ENCODE measurements at regions not wholly inside any gene's neighbourhood (a gene's known extent, or its start where the extent isn't known, plus 50 kb on each side); places are given as distances from the start of the nearest gene placed in this dataset.

GRCh38 chr1:56430141-56430839 is 149.1 kb downstream of the PLPP3 start:
- intact Hi-C loops (cut with DNase I) = no loop called here
- WGBS, 3 donors = 54 to 72% (median 62%) methylated on average over 4 of the region's 4 CpGs
- TF ChIP-seq CTCF (IDR thresholded peaks at IDR 0.05) = no peak
- TF ChIP-seq POLR2A (IDR thresholded peaks at IDR 0.05) = no peak
- TF ChIP-seq EP300 (IDR thresholded peaks at IDR 0.05) = no peak

GRCh38 chr1:56429288-56429687 is 150.1 kb downstream of the PLPP3 start:
- 95 to 97% (median 95%) methylated on average over 2 of the region's 2 CpGs for WGBS, 3 donors
- H3K36me3 ChIP-seq = no peaks in the 10 kb centered on the region
- no peaks in the 10 kb centered on the region for H3K27me3 ChIP-seq
- no peaks in the 10 kb centered on the region for H3K4me1 ChIP-seq (ENCODE audit: insufficient read depth)
- no peaks in the 10 kb centered on the region for H3K9me3 ChIP-seq
- intact Hi-C loops (cut with DNase I) = no loop called here
- no peak for TF ChIP-seq CTCF (IDR thresholded peaks at IDR 0.05)
- no peak for TF ChIP-seq EP300 (IDR thresholded peaks at IDR 0.05)
- TF ChIP-seq POLR2A (IDR thresholded peaks at IDR 0.05) = no peak
- H3K27ac ChIP-seq = no peak overlapping the region
- no peak for DNase-seq
- H3K4me3 ChIP-seq = no peak overlapping the region

More at GRCh38 chr1:56430141-56430839, 149.1 kb downstream of the PLPP3 start:
- H3K4me1 ChIP-seq (ENCODE audit: insufficient read depth) = no peaks in the 10 kb centered on the region
- no peaks in the 10 kb centered on the region for H3K27me3 ChIP-seq
- H3K36me3 ChIP-seq = no peaks in the 10 kb centered on the region
- DNase-seq = no peak
- no peak overlapping the region for H3K27ac ChIP-seq
- H3K4me3 ChIP-seq = no peak overlapping the region
- H3K9me3 ChIP-seq = no peaks in the 10 kb centered on the region

GRCh38 chr1:56426587-56427381 is 152.6 kb downstream of the PLPP3 start:
- no peaks in the 10 kb centered on the region for H3K36me3 ChIP-seq
- no peaks in the 10 kb centered on the region for H3K27me3 ChIP-seq
- no peaks in the 10 kb centered on the region for H3K9me3 ChIP-seq
- no peak for TF ChIP-seq EP300 (IDR thresholded peaks at IDR 0.05)
- no peak for TF ChIP-seq CTCF (IDR thresholded peaks at IDR 0.05)
- TF ChIP-seq POLR2A (IDR thresholded peaks at IDR 0.05) = no peak
- H3K27ac ChIP-seq = no peak overlapping the region
- DNase-seq = no peak
- H3K4me3 ChIP-seq = no peak overlapping the region
- 97 to 100% (median 100%) methylated on average over 1 of the region's 1 CpG for WGBS, 3 donors
- intact Hi-C loops (cut with DNase I) = no loop called here
- H3K4me1 ChIP-seq (ENCODE audit: insufficient read depth) = no peaks in the 10 kb centered on the region

- no peaks in the 10 kb centered on the region for H3K9me3 ChIP-seq
- no peaks in the 10 kb centered on the region for H3K27me3 ChIP-seq
- DNase-seq = no peak
- H3K36me3 ChIP-seq = no peaks in the 10 kb centered on the region
- intact Hi-C loops (cut with DNase I) = no loop called here
- no peak overlapping the region for H3K4me3 ChIP-seq
- TF ChIP-seq EP300 (IDR thresholded peaks at IDR 0.05) (no peak), CTCF (IDR thresholded peaks at IDR 0.05) (no peak), POLR2A (IDR thresholded peaks at IDR 0.05) (no peak)
- 91 to 99% (median 96%) methylated on average over 3 of the region's 3 CpGs for WGBS, 3 donors
- no peak overlapping the region for H3K27ac ChIP-seq
- H3K4me1 ChIP-seq (ENCODE audit: insufficient read depth) = no peaks in the 10 kb centered on the region
These were observed 153.8 kb downstream of the PLPP3 start for GRCh38 chr1:56425494-56426037.

Data from ovary (tissue), 7 donors.